Kidney epithelial cell (primary cell): ENCODE measurements at regions not wholly inside any gene's neighbourhood (a gene's known extent, or its start where the extent isn't known, plus 50 kb on each side); places are given as distances from the start of the nearest gene placed in this dataset.

Experiments
- DNase-seq: peaks from one replicate; pipeline ENCODE4 v3.0.0-alpha.2; 2010; ENCODE audit warnings: low read depth
- H3K27me3 ChIP-seq: 2 replicates; pipeline ENCODE4 v1.6.0; 2011; ENCODE audit warnings: low read length; ENCODE audit not compliant: control insufficient read depth, insufficient read depth
- H3K36me3 ChIP-seq: 2 replicates; pipeline ENCODE4 v1.5.1; 2011; ENCODE audit warnings: low read length; ENCODE audit not compliant: control insufficient read depth, insufficient read depth
- H3K4me3 ChIP-seq: 2 replicates; pipeline ENCODE4 v1.5.1; 2011; ENCODE audit warnings: low read depth, mild to moderate bottlenecking, control low read depth, low read length
- CTCF ChIP-seq: IDR thresholded peaks from 2 replicates; pipeline ENCODE4 v1.5.1; 2011; ENCODE audit warnings: mild to moderate bottlenecking, moderate library complexity, low read length, control low read depth, inconsistent platforms; ENCODE audit not compliant: insufficient read depth, poor library complexity, severe bottlenecking

GRCh38 chr14:49449749-49450148 is 136.4 kb downstream of the RPS29 start:
- no peak for DNase-seq
- no peak for TF ChIP-seq CTCF
- H3K4me3 ChIP-seq = no peak overlapping the region
- no peaks in the 10 kb centered on the region for H3K27me3 ChIP-seq
- H3K36me3 ChIP-seq = no peaks in the 10 kb centered on the region

- Histone ChIP-seq H3K4me3 (no peak overlapping the region), H3K27me3 (no peaks in the 10 kb centered on the region), H3K36me3 (no peaks in the 10 kb centered on the region)
- no peak for DNase-seq
- TF ChIP-seq CTCF = no peak
These were observed 138.6 kb downstream of the RPS29 start for GRCh38 chr14:49447540-49448107.

- Histone ChIP-seq H3K36me3 (no peaks in the 10 kb centered on the region), H3K27me3 (no peaks in the 10 kb centered on the region), H3K4me3 (no peak overlapping the region)
- no peak for DNase-seq
- no peak for TF ChIP-seq CTCF
These were observed 139.4 kb downstream of the RPS29 start for GRCh38 chr14:49446801-49447200.

GRCh38 chr14:49438256-49438770 is 147.9 kb downstream of the RPS29 start:
- Histone ChIP-seq H3K27me3 (no peaks in the 10 kb centered on the region), H3K36me3 (no peaks in the 10 kb centered on the region), H3K4me3 (no peak overlapping the region)
- no peak for DNase-seq
- TF ChIP-seq CTCF = no peak

- H3K27me3 ChIP-seq = no peaks in the 10 kb centered on the region
- no peaks in the 10 kb centered on the region for H3K36me3 ChIP-seq
- H3K4me3 ChIP-seq = no peak overlapping the region
- TF ChIP-seq CTCF = no peak
- DNase-seq = no peak
These were observed 158.1 kb downstream of the RPS29 start for GRCh38 chr14:49428076-49428475.

- no peaks in the 10 kb centered on the region for H3K27me3 ChIP-seq
- no peak for DNase-seq
- no peak for TF ChIP-seq CTCF
- no peaks in the 10 kb centered on the region for H3K36me3 ChIP-seq
- no peak overlapping the region for H3K4me3 ChIP-seq
These were observed 159.1 kb downstream of the RPS29 start for GRCh38 chr14:49427117-49427516.
